Fibroblast of lung (primary cell): ENCODE measurements at regions not wholly inside any gene's neighbourhood (a gene's known extent, or its start where the extent isn't known, plus 50 kb on each side); places are given as distances from the start of the nearest gene placed in this dataset.

ENCODE experiments used
- DNase-seq, 2 donors: peaks; one replicate each; pipeline versions ENCODE4 v3.0.0 to v3.0.0-alpha.2; 2010; ENCODE audit warnings: low read depth in 2 of 2
- H2AFZ ChIP-seq: 2 replicates; pipeline ENCODE4 v1.5.1; 2012; ENCODE audit warnings: low read length, control low read depth, inconsistent platforms
- H3K27ac ChIP-seq: 2 replicates; pipeline ENCODE4 v1.5.1; 2011; ENCODE audit warnings: low read length, control low read depth; ENCODE audit not compliant: insufficient read depth
- H3K27me3 ChIP-seq: 2 replicates; pipeline ENCODE4 v1.5.1; 2011; ENCODE audit warnings: mild to moderate bottlenecking, low read length; ENCODE audit not compliant: control insufficient read depth, insufficient read depth
- H3K36me3 ChIP-seq: 2 replicates; pipeline ENCODE4 v1.5.1; 2011; ENCODE audit warnings: low read length; ENCODE audit not compliant: control insufficient read depth, insufficient read depth
- H3K4me1 ChIP-seq: 2 replicates; pipeline ENCODE4 v1.5.1; 2011; ENCODE audit warnings: low read length; ENCODE audit not compliant: control insufficient read depth, insufficient read depth; ENCODE audit errors: extremely low read depth
- H3K4me2 ChIP-seq: 2 replicates; pipeline ENCODE4 v1.5.1; 2011; ENCODE audit warnings: low read length, control low read depth; ENCODE audit not compliant: insufficient read depth; ENCODE audit errors: extremely low read depth
- H3K4me3 ChIP-seq, 4 experiments: fragments of 200-600 bp in 1 of 4; sonication (generic) in 1 of 4; replicated peaks in 1 of 4; 2 replicates each; pipeline ENCODE4 v1.5.1; 2011 to 2016; ENCODE audit warnings: low read length in 4 of 4, low read depth in 3 of 4, mild to moderate bottlenecking in 3 of 4, control low read depth in 2 of 4, inconsistent platforms in 1 of 4, mixed read lengths in 1 of 4; ENCODE audit not compliant: insufficient read depth in 1 of 4; ENCODE audit errors: control extremely low read depth in 1 of 4
- H3K79me2 ChIP-seq: 2 replicates; pipeline ENCODE4 v1.5.1; 2012; ENCODE audit warnings: mild to moderate bottlenecking, low read length, inconsistent platforms; ENCODE audit not compliant: control insufficient read depth, insufficient read depth
- H3K9ac ChIP-seq: 2 replicates; pipeline ENCODE4 v1.5.1; 2011; ENCODE audit warnings: mild to moderate bottlenecking, low read length, control low read depth; ENCODE audit not compliant: insufficient read depth
- H3K9me3 ChIP-seq: 2 replicates; pipeline ENCODE4 v1.5.1; 2012; ENCODE audit warnings: low read depth, low read length; ENCODE audit not compliant: control insufficient read depth, insufficient read depth
- H4K20me1 ChIP-seq: 2 replicates; pipeline ENCODE4 v1.5.1; 2011; ENCODE audit warnings: low read length; ENCODE audit not compliant: control insufficient read depth, insufficient read depth; ENCODE audit errors: extremely low read depth
- CTCF ChIP-seq, 2 donors: IDR thresholded peaks in 1 of 2; conservative IDR thresholded peaks in 1 of 2; 1 replicate in 1 of 2; 2 replicates in 1 of 2; pipeline ENCODE4 v1.5.1; 2011 to 2012; ENCODE audit warnings: low read length in 2 of 2, control low read depth in 1 of 2, inconsistent platforms in 1 of 2, low read depth in 1 of 2, mild to moderate bottlenecking in 1 of 2
- EZH2 ChIP-seq: IDR thresholded peaks from 2 replicates; pipeline ENCODE4 v1.5.1; 2012; ENCODE audit warnings: low read length, control low read depth, mild to moderate bottlenecking; ENCODE audit errors: missing control alignments

GRCh38 chr18:10242936-10243680 lies 211.3 kb upstream of the APCDD1 start:
- no peak for DNase-seq
- Histone ChIP-seq H3K4me2 (no peak overlapping the region), H4K20me1 (no peaks in the 10 kb centered on the region), H3K9ac (no peak overlapping the region), H3K36me3 (no peaks in the 10 kb centered on the region), H2AFZ (no peak overlapping the region), H3K27me3 (no peaks in the 10 kb centered on the region), H3K9me3 (no peaks in the 10 kb centered on the region), H3K27ac (no peak overlapping the region), H3K79me2 (no peaks in the 10 kb centered on the region), H3K4me3 (no peak overlapping the region), H3K4me1 (no peaks in the 10 kb centered on the region)
- TF ChIP-seq EZH2 (no peak), CTCF (conservative IDR thresholded peaks at IDR 0.05 in 1 of 2, IDR thresholded peaks at IDR 0.05 in 1 of 2; ENCODE audit: low read depth in 1 of 2, low read length in 2 of 2) (no peak)

- no peaks in the 10 kb centered on the region for H3K36me3 ChIP-seq
- H3K27ac ChIP-seq, result no peak overlapping the region
- H3K79me2 ChIP-seq, result no peaks in the 10 kb centered on the region
- H3K4me2 ChIP-seq, result no peak overlapping the region
- no peak overlapping the region for H3K4me3 ChIP-seq
- no peaks in the 10 kb centered on the region for H4K20me1 ChIP-seq
- H3K9me3 ChIP-seq, result no peaks in the 10 kb centered on the region
- TF ChIP-seq CTCF (conservative IDR thresholded peaks at IDR 0.05 in 1 of 2, IDR thresholded peaks at IDR 0.05 in 1 of 2; ENCODE audit: low read depth in 1 of 2, low read length in 2 of 2), result no peak
- no peak for TF ChIP-seq EZH2
- no peaks in the 10 kb centered on the region for H3K4me1 ChIP-seq
- no peak overlapping the region for H2AFZ ChIP-seq
- H3K27me3 ChIP-seq, result peaks cover 4% of the 10 kb centered on the region
- no peak for DNase-seq
- no peak overlapping the region for H3K9ac ChIP-seq
Measured at GRCh38 chr18:10244341-10244740, 210.1 kb upstream of the APCDD1 start.

GRCh38 chr18:10245031-10245845 lies 209.2 kb upstream of the APCDD1 start:
- Histone ChIP-seq H3K4me2 (no peak overlapping the region), H3K9ac (no peak overlapping the region), H4K20me1 (no peaks in the 10 kb centered on the region), H3K27me3 (peaks cover 4% of the 10 kb centered on the region), H3K36me3 (no peaks in the 10 kb centered on the region), H3K9me3 (no peaks in the 10 kb centered on the region), H3K27ac (no peak overlapping the region), H3K4me1 (no peaks in the 10 kb centered on the region), H2AFZ (no peak overlapping the region), H3K4me3 (no peak overlapping the region), H3K79me2 (no peaks in the 10 kb centered on the region)
- DNase-seq, result no peak
- TF ChIP-seq EZH2, result no peak
- no peak for TF ChIP-seq CTCF (conservative IDR thresholded peaks at IDR 0.05 in 1 of 2, IDR thresholded peaks at IDR 0.05 in 1 of 2; ENCODE audit: low read depth in 1 of 2, low read length in 2 of 2)
